Mesendoderm (in vitro differentiated cells): ENCODE measurements at regions not wholly inside any gene's neighbourhood (a gene's known extent, or its start where the extent isn't known, plus 50 kb on each side); places are given as distances from the start of the nearest gene placed in this dataset.

ENCODE experiments used
- DNase-seq: peaks from one replicate; pipeline ENCODE4 v3.0.0; 2013
- H2AK5ac ChIP-seq: 2 replicates; pipeline ENCODE4 v1.6.1; 2013; ENCODE audit warnings: low read length, inconsistent platforms
- H2BK120ac ChIP-seq: 2 replicates; pipeline ENCODE4 v1.6.1; 2013; ENCODE audit warnings: low read depth, mild to moderate bottlenecking, low read length, moderate library complexity, mixed read lengths
- H2BK15ac ChIP-seq: replicated peaks from 2 replicates; pipeline ENCODE4 v1.6.1; 2013; ENCODE audit warnings: low read depth, mild to moderate bottlenecking, moderate library complexity
- H2BK5ac ChIP-seq: 2 replicates; pipeline ENCODE4 v1.6.1; 2013; ENCODE audit warnings: low read length, inconsistent platforms
- H3K18ac ChIP-seq: 2 replicates; pipeline ENCODE4 v1.6.1; 2013; ENCODE audit warnings: mild to moderate bottlenecking, low read length, mixed read lengths
- H3K23ac ChIP-seq: one replicate; pipeline ENCODE4 v1.6.1; 2013; ENCODE audit warnings: low read length
- H3K27ac ChIP-seq: 2 replicates; pipeline ENCODE4 v1.5.1; 2013; ENCODE audit warnings: low read depth, mild to moderate bottlenecking, inconsistent platforms, low read length, moderate library complexity
- H3K27me3 ChIP-seq: 2 replicates; pipeline ENCODE4 v1.6.1; 2013; ENCODE audit warnings: low read length, control low read depth, mild to moderate bottlenecking, inconsistent platforms; ENCODE audit not compliant: insufficient read depth, poor library complexity
- H3K36me3 ChIP-seq: 2 replicates; pipeline ENCODE4 v1.6.1; 2013; ENCODE audit warnings: low read length, inconsistent platforms; ENCODE audit not compliant: control insufficient read depth, insufficient read depth
- H3K4ac ChIP-seq: one replicate; pipeline ENCODE4 v1.6.1; 2013; ENCODE audit warnings: low read depth, mild to moderate bottlenecking, low read length, moderate library complexity
- H3K4me1 ChIP-seq: 2 replicates; pipeline ENCODE4 v1.6.1; 2013; ENCODE audit warnings: low read depth, low read length, inconsistent platforms; ENCODE audit not compliant: control insufficient read depth
- H3K4me2 ChIP-seq: 2 replicates; pipeline ENCODE4 v1.6.1; 2013; ENCODE audit warnings: low read length
- H3K4me3 ChIP-seq: 2 replicates; pipeline ENCODE4 v1.5.1; 2013; ENCODE audit warnings: mild to moderate bottlenecking, low read length
- H3K56ac ChIP-seq: one replicate; pipeline ENCODE4 v1.6.1; 2013; ENCODE audit warnings: low read length
- H3K79me1 ChIP-seq: 2 replicates; pipeline ENCODE4 v1.6.1; 2013; ENCODE audit warnings: low read length, inconsistent platforms
- H3K79me2 ChIP-seq: 2 replicates; pipeline ENCODE4 v1.6.1; 2013; ENCODE audit warnings: mild to moderate bottlenecking, low read length; ENCODE audit not compliant: control insufficient read depth, insufficient read depth
- H3K9ac ChIP-seq: 2 replicates; pipeline ENCODE4 v1.6.1; 2013; ENCODE audit warnings: low read length, inconsistent platforms
- H4K5ac ChIP-seq: one replicate; pipeline ENCODE4 v1.6.1; 2013; ENCODE audit warnings: low read length
- H4K8ac ChIP-seq: one replicate; pipeline ENCODE4 v1.6.1; 2013; ENCODE audit warnings: low read depth, mild to moderate bottlenecking, control low read depth, low read length, moderate library complexity
- WGBS: extraction: QIAGEN DNeasy Blood & Tissue Kit; methylation state at CpG from one replicate; pipeline ENCODE4 v1.1.7; 2013; ENCODE audit warnings: low lambda C conversion rate, missing lambda C conversion rate; ENCODE audit not compliant: insufficient coverage; ENCODE audit errors: extremely low coverage; 5-methylcytosine and 5-hydroxymethylcytosine counted together

DNA sequence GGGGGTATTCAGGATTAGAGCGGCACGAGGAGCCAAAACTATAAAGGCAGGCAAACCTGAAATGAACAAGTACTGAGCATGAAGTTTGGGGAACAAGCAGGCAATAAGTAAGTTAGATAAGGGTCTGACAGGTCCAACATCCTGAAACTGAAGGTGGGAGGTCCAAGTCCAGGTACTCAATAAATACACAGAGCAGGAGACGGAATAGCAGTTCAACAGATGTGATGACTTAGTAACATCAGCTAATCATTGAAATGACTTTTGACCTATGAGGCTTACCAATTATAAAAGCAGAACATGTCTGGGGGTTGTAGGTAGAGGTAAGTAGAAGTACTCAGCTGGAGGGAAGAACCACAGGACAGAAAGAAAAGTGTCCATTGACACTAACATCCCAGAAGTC is 132.8 kb upstream of the PDZRN3 start:
- WGBS, result no CpG with 5 or more reads among the region's 3 CpGs
- Histone ChIP-seq H3K4ac (no peak overlapping the region), H3K27ac (no peak overlapping the region), H2AK5ac (no peak overlapping the region), H3K23ac (no peak overlapping the region), H3K27me3 (no peaks in the 10 kb centered on the region), H3K4me3 (no peak overlapping the region), H3K56ac (no peak overlapping the region), H2BK120ac (no peak overlapping the region), H3K79me2 (no peaks in the 10 kb centered on the region), H3K9ac (no peak overlapping the region), H2BK5ac (no peak overlapping the region), H3K4me1 (peaks cover 2% of the 10 kb centered on the region), H2BK15ac (no peak overlapping the region), H3K18ac (no peak overlapping the region), H4K8ac (no peak overlapping the region), H3K4me2 (no peak overlapping the region), H3K36me3 (no peaks in the 10 kb centered on the region), H3K79me1 (no peaks in the 10 kb centered on the region), H4K5ac (no peak overlapping the region)
- DNase-seq, result no peak

- Histone ChIP-seq H4K8ac (no peak overlapping the region), H3K4me2 (no peak overlapping the region), H3K4ac (no peak overlapping the region), H2AK5ac (no peak overlapping the region), H3K36me3 (no peaks in the 10 kb centered on the region), H2BK5ac (no peak overlapping the region), H2BK15ac (no peak overlapping the region), H3K79me1 (no peaks in the 10 kb centered on the region), H3K4me3 (no peak overlapping the region), H3K27me3 (no peaks in the 10 kb centered on the region), H3K27ac (no peak overlapping the region), H3K9ac (no peak overlapping the region), H3K4me1 (no peaks in the 10 kb centered on the region), H2BK120ac (no peak overlapping the region), H3K18ac (no peak overlapping the region), H4K5ac (no peak overlapping the region), H3K23ac (no peak overlapping the region), H3K79me2 (no peaks in the 10 kb centered on the region), H3K56ac (no peak overlapping the region)
- no peak for DNase-seq
- no CpG with 5 or more reads among the region's 6 CpGs for WGBS
Observed at GRCh38 chr3:73753985-73754384, 129.2 kb upstream of the PDZRN3 start.

DNA sequence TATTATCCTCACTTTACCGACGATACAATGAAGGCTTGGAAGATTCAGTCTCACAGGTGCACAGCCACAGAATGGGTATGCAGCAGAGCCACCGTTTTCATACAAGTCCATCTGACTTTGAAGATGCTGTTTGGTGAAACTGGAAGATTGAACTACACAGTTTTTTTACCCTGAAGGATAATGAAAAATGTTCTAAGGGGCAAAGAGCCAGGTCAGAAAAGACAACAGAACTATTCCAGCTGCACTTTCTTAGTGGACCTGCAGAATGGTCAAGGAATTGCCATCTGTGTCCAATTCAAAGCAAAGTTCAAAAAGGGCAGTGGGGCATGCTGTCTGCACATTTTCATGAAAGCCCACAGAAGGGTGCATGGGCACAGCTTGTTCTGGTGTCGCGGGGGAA is 127.6 kb upstream of the PDZRN3 start:
- H4K8ac ChIP-seq, result no peak overlapping the region
- H2BK5ac ChIP-seq, result no peak overlapping the region
- H3K27me3 ChIP-seq, result no peaks in the 10 kb centered on the region
- H4K5ac ChIP-seq, result no peak overlapping the region
- H3K79me1 ChIP-seq, result no peaks in the 10 kb centered on the region
- no peak overlapping the region for H3K4ac ChIP-seq
- no peaks in the 10 kb centered on the region for H3K79me2 ChIP-seq
- H3K4me1 ChIP-seq, result no peaks in the 10 kb centered on the region
- H2BK120ac ChIP-seq, result no peak overlapping the region
- H3K36me3 ChIP-seq, result no peaks in the 10 kb centered on the region
- H3K56ac ChIP-seq, result no peak overlapping the region
- no peak overlapping the region for H3K27ac ChIP-seq
- H2AK5ac ChIP-seq, result no peak overlapping the region
- no peak overlapping the region for H3K4me3 ChIP-seq
- no peak overlapping the region for H3K4me2 ChIP-seq
- WGBS, result no CpG with 5 or more reads among the region's 5 CpGs
- no peak for DNase-seq
- H3K23ac ChIP-seq, result no peak overlapping the region
- no peak overlapping the region for H3K9ac ChIP-seq
- no peak overlapping the region for H2BK15ac ChIP-seq
- no peak overlapping the region for H3K18ac ChIP-seq

DNA sequence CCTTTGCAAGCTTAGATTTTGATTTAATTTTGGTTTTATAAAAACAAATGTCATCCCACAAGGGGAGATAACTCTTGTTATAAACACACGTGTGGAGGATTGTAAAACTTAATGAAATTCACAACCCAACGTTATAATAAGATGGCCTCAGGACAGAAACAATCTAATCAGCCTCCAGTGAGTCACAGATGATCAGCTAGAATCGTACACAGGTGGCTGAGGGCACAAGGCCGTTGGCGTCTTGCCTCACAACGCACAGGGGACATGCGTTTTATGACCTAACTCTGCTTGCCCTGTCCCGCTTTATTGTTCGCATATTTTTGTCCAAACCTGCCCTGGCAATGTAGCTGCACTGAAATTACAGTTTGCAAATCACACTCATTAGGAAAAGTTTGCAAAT is 121.9 kb upstream of the PDZRN3 start:
- no peak overlapping the region for H3K9ac ChIP-seq
- H3K23ac ChIP-seq, result no peak overlapping the region
- H4K8ac ChIP-seq, result no peak overlapping the region
- no peak overlapping the region for H3K27ac ChIP-seq
- no peak overlapping the region for H3K4ac ChIP-seq
- H3K79me1 ChIP-seq, result no peaks in the 10 kb centered on the region
- no peak overlapping the region for H2BK15ac ChIP-seq
- H3K56ac ChIP-seq, result no peak overlapping the region
- no peaks in the 10 kb centered on the region for H3K79me2 ChIP-seq
- H2BK5ac ChIP-seq, result no peak overlapping the region
- no peaks in the 10 kb centered on the region for H3K27me3 ChIP-seq
- no peaks in the 10 kb centered on the region for H3K36me3 ChIP-seq
- no peak overlapping the region for H4K5ac ChIP-seq
- no peak overlapping the region for H2BK120ac ChIP-seq
- WGBS, result no CpG with 5 or more reads among the region's 9 CpGs
- no peak overlapping the region for H3K18ac ChIP-seq
- no peak for DNase-seq
- no peak overlapping the region for H3K4me2 ChIP-seq
- H3K4me1 ChIP-seq, result no peaks in the 10 kb centered on the region
- no peak overlapping the region for H3K4me3 ChIP-seq
- H2AK5ac ChIP-seq, result no peak overlapping the region

GRCh38 chr3:73745526-73746191 is 120.9 kb upstream of the PDZRN3 start:
- Histone ChIP-seq H4K8ac (peak overlapping the region; percentile 76), H3K18ac (no peak overlapping the region), H3K4me3 (no peak overlapping the region), H2AK5ac (no peak overlapping the region), H4K5ac (no peak overlapping the region), H3K27ac (no peak overlapping the region), H3K27me3 (no peaks in the 10 kb centered on the region), H3K56ac (no peak overlapping the region), H3K4me1 (no peaks in the 10 kb centered on the region), H3K36me3 (no peaks in the 10 kb centered on the region), H3K9ac (no peak overlapping the region), H3K79me1 (no peaks in the 10 kb centered on the region), H2BK5ac (no peak overlapping the region), H3K79me2 (no peaks in the 10 kb centered on the region), H2BK15ac (no peak overlapping the region), H2BK120ac (no peak overlapping the region), H3K4ac (no peak overlapping the region), H3K4me2 (no peak overlapping the region), H3K23ac (no peak overlapping the region)
- no peak for DNase-seq
- WGBS, result no CpG with 5 or more reads among the region's 9 CpGs

DNA sequence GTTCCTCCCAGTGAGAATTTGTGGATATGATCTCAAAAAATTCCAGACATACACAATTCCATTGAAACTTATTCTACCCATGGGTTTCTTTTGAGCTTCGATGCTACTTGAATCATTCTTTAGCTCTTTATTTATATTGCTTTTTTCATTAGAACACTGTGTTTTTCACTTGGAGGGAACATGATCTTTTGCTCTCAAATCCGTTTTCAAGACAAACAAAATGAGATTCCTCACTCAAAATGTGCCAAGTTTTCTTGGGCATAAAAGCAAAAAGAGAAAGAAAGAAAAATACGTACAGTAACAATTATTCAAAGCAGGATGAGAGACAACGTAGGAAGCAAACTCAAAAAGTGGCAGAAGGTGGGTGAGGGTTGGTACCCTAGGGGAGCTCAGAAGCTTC is 118.8 kb upstream of the PDZRN3 start:
- Histone ChIP-seq H3K4me2 (no peak overlapping the region), H3K18ac (no peak overlapping the region), H4K5ac (no peak overlapping the region), H3K4me3 (no peak overlapping the region), H3K79me2 (no peaks in the 10 kb centered on the region), H3K23ac (no peak overlapping the region), H2AK5ac (no peak overlapping the region), H3K36me3 (no peaks in the 10 kb centered on the region), H2BK5ac (no peak overlapping the region), H3K79me1 (no peaks in the 10 kb centered on the region), H2BK120ac (no peak overlapping the region), H3K9ac (no peak overlapping the region), H3K4ac (no peak overlapping the region), H3K56ac (no peak overlapping the region), H3K4me1 (no peaks in the 10 kb centered on the region), H3K27ac (no peak overlapping the region), H4K8ac (no peak overlapping the region), H3K27me3 (no peaks in the 10 kb centered on the region), H2BK15ac (no peak overlapping the region)
- no CpG with 5 or more reads among the region's 4 CpGs for WGBS
- DNase-seq, result no peak
